DMS 273 (cell line): ENCODE measurements at regions not wholly inside any gene's neighbourhood (a gene's known extent, or its start where the extent isn't known, plus 50 kb on each side); places are given as distances from the start of the nearest gene placed in this dataset.
"Not testable (repeated sequence)": the region's sequence is repeated elsewhere in the genome, so short reads cannot be mapped to it uniquely, and the experiment has no call there.

Experiments used
- DNase-seq: peaks from one replicate; lab custom pipeline; 2025; ENCODE audit not compliant: unreplicated experiment; lab: John Stamatoyannopoulos, UW

DNA sequence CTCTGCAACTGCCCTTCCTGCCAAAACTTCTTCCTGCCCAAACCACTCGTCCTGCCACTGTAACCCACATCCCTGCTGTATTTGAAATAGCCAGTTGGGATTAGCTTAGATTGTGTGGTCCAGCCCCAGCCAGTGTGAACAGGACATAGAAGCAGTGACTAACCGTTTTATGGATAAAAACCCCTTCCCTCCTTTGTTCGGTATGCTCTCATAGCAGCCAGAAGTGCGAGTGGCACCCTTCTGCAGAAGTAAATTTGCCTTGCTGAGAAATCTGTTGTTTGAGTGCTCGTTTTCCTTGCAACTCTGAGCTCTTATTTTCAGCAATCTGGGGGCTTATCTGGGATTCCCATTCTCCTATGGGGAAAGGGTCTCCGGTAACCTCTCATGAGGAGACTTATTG lies 470.0 kb downstream of the PRDM9 start:
- DNase-seq: no peak

DNA sequence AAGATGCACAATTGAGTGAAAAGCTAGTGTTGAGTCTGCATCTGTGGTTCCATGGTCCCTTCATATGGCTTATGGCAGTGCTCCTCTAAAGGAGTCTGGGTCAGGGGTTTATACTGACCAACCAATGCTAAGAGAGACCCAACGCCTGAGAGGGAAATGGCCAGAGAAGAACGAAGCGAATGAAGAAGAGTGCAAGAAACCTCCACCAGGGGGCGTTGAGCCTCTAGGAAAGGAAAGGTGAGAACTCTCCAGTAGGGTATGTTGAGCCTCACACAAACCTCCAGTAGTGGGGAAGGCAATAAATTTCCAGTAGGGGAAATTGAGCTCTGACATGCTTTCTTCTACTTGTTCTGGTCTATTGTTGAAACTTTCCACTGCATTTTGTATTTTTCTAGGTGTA lies 470.6 kb downstream of the PRDM9 start:
- peak; percentile 79 for DNase-seq

GRCh38 chr5:23991406-23991805 lies 484.0 kb downstream of the PRDM9 start:
- no peak for DNase-seq

- peak; percentile 14 for DNase-seq
These were observed 487.4 kb downstream of the PRDM9 start for GRCh38 chr5:23994581-23995370.

DNA sequence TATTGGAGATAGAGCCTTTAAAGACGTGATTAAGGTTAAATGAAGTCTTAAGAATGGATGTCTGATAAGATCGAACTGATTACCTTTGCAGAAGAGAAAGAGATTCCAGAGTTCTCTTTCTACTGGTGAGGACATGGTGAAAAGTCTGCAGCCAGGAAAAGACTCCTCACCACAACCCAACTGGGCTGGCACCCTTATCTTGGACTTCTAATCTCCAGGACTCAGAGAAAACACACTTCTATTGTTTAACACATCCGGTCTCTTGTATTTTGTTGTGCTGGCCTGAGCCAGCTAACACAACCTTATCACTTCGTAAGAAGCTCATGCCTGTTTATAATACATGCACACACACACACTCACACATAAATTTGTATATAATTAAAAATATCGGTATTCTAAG lies 489.1 kb downstream of the PRDM9 start:
- DNase-seq: no peak

GRCh38 chr5:24005384-24005783 lies 498.0 kb downstream of the PRDM9 start:
- DNase-seq: no peak

DNA sequence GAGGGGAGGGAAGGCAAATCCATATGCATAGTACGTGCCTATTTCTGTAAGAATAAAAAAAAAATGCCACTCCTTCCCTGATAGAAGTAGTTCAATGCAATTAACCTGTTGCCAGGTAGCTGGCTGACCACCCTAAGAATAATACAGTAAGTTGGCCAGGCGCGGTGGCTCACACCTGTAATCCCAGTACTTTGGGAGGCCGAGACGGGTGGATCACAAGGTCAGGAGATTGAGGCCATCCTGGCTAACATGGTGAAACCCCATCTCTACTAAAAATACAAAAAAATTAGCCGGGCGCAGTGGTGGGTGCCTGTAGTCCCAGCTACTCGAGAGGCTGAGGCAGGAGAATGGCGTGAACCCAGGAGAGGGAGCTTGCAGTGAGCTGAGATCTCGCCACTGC lies 510.3 kb downstream of the PRDM9 start:
- not testable (repeated sequence) for DNase-seq

DNA sequence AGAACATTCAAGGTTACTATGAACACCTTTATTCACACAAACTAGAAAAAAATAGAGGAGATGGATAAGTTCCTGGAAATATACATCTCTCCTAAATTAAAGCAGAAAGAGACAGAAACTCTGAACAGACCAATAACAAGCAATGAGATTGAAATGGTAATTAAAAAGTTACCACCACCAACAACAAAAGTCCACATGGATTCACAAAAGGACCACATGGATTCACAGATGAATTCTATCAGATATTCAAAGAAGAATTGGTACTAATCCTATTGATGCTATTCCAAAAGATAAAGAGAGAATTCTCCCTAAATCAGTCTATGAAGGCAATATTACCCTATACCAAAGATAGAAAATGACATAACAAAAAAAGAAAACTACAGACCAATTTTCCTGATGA lies 518.9 kb downstream of the PRDM9 start:
- no peak for DNase-seq

GRCh38 chr5:24042688-24043087 lies 535.3 kb downstream of the PRDM9 start:
- no peak for DNase-seq

DNA sequence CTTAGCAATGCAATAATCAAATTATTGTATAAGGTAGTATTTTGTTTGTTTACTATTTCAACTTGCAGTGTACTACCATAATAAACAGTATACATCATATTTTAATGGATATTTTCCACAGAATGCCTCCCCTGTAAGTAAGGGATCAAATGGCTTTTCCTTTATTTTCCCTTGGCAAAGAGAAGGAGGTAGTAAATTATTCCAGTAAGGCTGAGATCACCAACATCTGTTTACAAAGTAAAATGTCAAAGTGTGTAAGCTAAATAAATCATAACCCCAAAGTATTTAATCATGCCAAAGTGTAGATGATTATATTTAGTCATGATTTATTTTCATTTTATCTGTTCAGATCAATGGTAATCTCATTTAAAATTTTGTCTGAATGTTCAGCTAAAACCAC lies 537.6 kb downstream of the PRDM9 start:
- DNase-seq: no peak

DNA sequence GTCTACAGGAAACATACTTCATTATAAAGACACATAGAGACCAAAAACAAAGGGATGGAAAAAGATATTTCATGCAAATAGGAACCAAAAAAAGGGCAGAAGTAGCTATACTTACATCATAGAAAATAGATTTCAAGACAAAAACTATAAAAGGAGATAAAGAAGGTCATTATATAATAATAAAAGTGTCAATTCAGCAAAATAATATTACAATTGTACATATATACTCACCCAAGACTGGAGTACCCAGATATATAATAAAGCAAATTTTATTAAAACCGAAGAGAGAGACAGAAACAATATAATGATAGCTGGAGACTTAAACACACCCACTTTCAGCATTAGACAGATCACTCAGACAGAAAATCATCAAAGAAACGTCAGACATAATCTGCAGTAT lies 546.3 kb downstream of the PRDM9 start:
- no peak for DNase-seq

- no peak for DNase-seq
These were observed 551.6 kb downstream of the PRDM9 start for GRCh38 chr5:24059006-24059405.

DNA sequence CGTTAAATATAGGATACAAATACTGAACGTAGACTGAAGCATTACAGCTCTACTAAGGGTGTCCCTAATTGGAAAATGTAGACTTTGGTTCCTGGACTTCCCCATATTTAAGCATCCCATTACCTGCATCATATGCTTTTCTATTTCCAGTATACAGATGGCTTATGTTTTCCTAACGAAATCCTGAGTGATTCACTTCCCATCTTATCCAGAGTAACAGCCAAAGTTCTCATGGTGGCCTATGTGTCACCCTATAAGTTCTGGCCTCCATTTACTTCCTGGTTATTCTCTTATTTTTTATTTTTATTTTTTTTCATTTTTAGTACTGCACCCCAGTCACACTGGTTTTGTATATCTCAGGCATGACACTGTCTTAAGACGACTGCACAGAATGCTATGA lies 552.3 kb downstream of the PRDM9 start:
- no peak for DNase-seq

DNA sequence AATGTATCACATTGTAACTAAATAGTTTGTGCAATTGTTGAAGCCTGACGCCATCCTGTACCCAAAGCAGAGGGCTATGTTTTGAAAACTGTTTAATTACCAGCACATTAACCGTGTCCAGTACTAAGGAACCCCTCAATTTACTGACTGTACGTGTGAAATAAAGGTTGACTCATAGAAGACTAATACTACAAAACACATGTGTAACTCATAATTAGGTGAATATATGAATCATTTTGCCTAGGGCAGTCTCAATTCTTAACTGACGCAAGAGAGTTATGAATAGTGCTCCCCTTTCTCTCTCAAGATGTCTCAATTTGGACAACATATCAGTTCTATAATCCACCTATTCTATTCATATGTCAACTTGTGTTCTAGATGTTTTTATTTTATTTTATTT lies 558.4 kb downstream of the PRDM9 start:
- no peak for DNase-seq

DNA sequence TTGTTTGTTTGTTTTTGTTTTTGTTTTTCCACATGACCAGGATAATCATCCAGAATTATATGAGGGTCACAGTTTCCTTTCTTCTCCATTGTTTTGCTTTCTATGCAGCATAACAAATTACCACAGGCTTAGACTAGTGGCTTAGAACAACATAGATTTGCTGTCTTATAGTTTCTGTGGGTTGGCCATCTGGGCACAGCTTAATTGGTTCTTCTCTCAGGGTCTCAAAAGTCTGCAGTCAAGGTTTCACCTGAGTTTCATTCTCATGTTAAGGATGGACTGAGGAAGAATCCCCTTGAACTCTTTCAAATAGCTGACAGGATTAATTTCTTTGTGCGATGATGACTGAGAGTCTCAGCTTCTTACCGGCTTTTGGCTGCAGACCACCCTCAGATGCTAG lies 559.8 kb downstream of the PRDM9 start:
- no peak for DNase-seq

DNA sequence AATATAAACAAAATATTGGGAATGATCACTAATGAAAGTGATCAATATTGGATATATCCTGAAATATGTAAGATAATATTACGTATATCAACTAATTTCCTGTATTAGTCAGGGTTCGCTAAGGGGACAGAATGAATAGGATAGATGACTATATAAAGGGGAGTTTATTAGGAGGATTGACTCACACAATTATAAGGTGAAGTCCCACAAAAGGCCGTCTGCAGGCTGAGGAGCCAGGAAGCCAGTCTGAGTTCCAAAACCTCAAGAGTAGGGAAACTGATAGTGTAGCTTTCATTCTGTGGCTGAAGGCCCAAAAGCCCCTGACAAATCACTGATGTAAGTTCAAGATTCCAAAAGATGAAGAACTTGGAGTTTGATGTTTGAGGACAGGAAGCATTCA lies 561.1 kb downstream of the PRDM9 start:
- no peak for DNase-seq

DNA sequence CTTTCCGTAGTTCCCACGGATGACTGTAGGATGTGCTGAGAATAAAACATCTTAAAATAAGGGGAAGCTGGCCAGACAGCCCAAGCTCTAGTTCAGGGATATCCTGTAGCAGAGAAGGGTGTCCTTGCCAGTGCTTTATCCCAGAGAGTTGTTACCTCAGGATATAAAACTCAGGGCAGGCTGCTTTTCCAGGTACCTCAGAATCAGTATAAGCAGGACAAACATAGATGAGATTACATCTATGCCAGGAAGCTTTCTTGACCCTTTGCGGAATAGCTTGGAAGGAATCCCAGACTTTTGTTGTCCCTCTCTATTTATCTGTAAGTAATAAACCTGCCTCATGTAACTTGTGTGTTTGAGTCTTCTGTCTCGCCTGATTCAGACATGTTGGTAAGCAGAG lies 565.7 kb downstream of the PRDM9 start:
- DNase-seq: no peak

- no peak for DNase-seq
These were observed 564.7 kb downstream of the CDH10 start for GRCh38 chr5:24080046-24080445.

GRCh38 chr5:24094081-24094679 lies 550.6 kb downstream of the CDH10 start:
- no peak for DNase-seq

GRCh38 chr5:24102010-24102409 lies 542.8 kb downstream of the CDH10 start:
- DNase-seq: no peak

GRCh38 chr5:24103451-24104023 lies 541.2 kb downstream of the CDH10 start:
- DNase-seq: no peak

GRCh38 chr5:24110004-24110615 lies 534.7 kb downstream of the CDH10 start:
- peak; percentile 54 for DNase-seq
